IMR-90 (cell line): ENCODE measurements at regions not wholly inside any gene's neighbourhood (a gene's known extent, or its start where the extent isn't known, plus 50 kb on each side); places are given as distances from the start of the nearest gene placed in this dataset.

ENCODE experiments used
- ATAC-seq: fragments of 200-7000 bp; cut with Tn5 transposase; 2 replicates; pipeline ENCODE4 v1.9.1; 2020; ENCODE audit warnings: low read depth, mild to moderate bottlenecking, moderate library complexity
- BruUV-seq: library from RNA; stranded (reverse); fragments of 400-500 nt; replicated peaks from 2 replicates; lab custom pipeline; 2021; lab: Mats Ljungman, UMichigan
- CTCF ChIA-PET: fragments of 300-600 bp; formaldehyde crosslinking; extraction: SDS; loops from one replicate; lab custom pipeline; 2021; ENCODE audit warnings: antibody characterized with exemption; lab: Yijun Ruan, JAX
- POLR2A ChIA-PET: fragments of 300-600 bp; sonication (Branson Sonifier 250); formaldehyde crosslinking; loops from one replicate; lab custom pipeline; 2022; ENCODE audit warnings: antibody characterized with exemption; ENCODE audit not compliant: unreplicated experiment; lab: Charles Lee
- DNase-seq: peaks from one replicate; pipeline ENCODE4 v3.0.0; 2013
- H2AFZ ChIP-seq: replicated peaks from 2 replicates; pipeline ENCODE3; 2013; ENCODE audit warnings: low read length, mild to moderate bottlenecking; ENCODE audit not compliant: poor library complexity
- H2AK5ac ChIP-seq: 2 replicates; pipeline ENCODE4 v1.6.1; 2013; ENCODE audit warnings: low read depth, low read length, inconsistent platforms
- H2AK9ac ChIP-seq: replicated peaks from 2 replicates; pipeline ENCODE3; 2013; ENCODE audit warnings: mild to moderate bottlenecking, low read depth, low read length, moderate library complexity; ENCODE audit not compliant: poor library complexity
- H2BK120ac ChIP-seq: 2 replicates; pipeline ENCODE4 v1.6.1; 2013; ENCODE audit warnings: low read depth, low read length, inconsistent platforms
- H2BK15ac ChIP-seq: 3 replicates; pipeline ENCODE4 v1.6.1; 2013; ENCODE audit warnings: low read depth, low read length, inconsistent platforms
- H2BK20ac ChIP-seq: 2 replicates; pipeline ENCODE4 v1.6.1; 2013; ENCODE audit warnings: low read depth, mild to moderate bottlenecking, inconsistent platforms, low read length, moderate library complexity
- H2BK5ac ChIP-seq: 2 replicates; pipeline ENCODE4 v1.6.1; 2013; ENCODE audit warnings: mild to moderate bottlenecking, low read depth, low read length, inconsistent platforms; ENCODE audit not compliant: poor library complexity, severe bottlenecking
- H3K14ac ChIP-seq: replicated peaks from 2 replicates; pipeline ENCODE4 v1.6.1; 2013; ENCODE audit warnings: low read depth, low read length, inconsistent platforms
- H3K18ac ChIP-seq: 2 replicates; pipeline ENCODE4 v1.6.1; 2013; ENCODE audit warnings: low read depth, low read length, control low read depth
- H3K23ac ChIP-seq: 2 replicates; pipeline ENCODE4 v1.6.1; 2013; ENCODE audit warnings: low read depth, low read length, inconsistent platforms
- H3K27ac ChIP-seq: 2 replicates; pipeline ENCODE4 v1.5.1; 2013; ENCODE audit warnings: mild to moderate bottlenecking, control low read depth, low read length; ENCODE audit not compliant: insufficient read depth
- H3K27me3 ChIP-seq: 2 replicates; pipeline ENCODE4 v1.6.1; 2013; ENCODE audit warnings: low read length; ENCODE audit not compliant: control insufficient read depth, insufficient read depth
- H3K36me3 ChIP-seq: 2 replicates; pipeline ENCODE4 v1.6.1; 2013; ENCODE audit warnings: low read length, mixed read lengths; ENCODE audit not compliant: control insufficient read depth, insufficient read depth
- H3K4ac ChIP-seq: 2 replicates; pipeline ENCODE4 v1.6.1; 2013; ENCODE audit warnings: low read depth, low read length, inconsistent platforms
- H3K4me1 ChIP-seq: 2 replicates; pipeline ENCODE4 v1.6.1; 2013; ENCODE audit warnings: low read length, mixed read lengths; ENCODE audit not compliant: control insufficient read depth, insufficient read depth
- H3K4me2 ChIP-seq: 2 replicates; pipeline ENCODE4 v1.6.1; 2013; ENCODE audit warnings: low read depth, mild to moderate bottlenecking, control low read depth, low read length, moderate library complexity
- H3K4me3 ChIP-seq: 2 replicates; pipeline ENCODE4 v1.5.1; 2013; ENCODE audit warnings: low read depth, mild to moderate bottlenecking, control low read depth, low read length, moderate library complexity; ENCODE audit not compliant: insufficient read depth
- H3K56ac ChIP-seq: 2 replicates; pipeline ENCODE4 v1.6.1; 2013; ENCODE audit warnings: low read length, inconsistent platforms; ENCODE audit not compliant: insufficient read depth; ENCODE audit errors: extremely low read depth
- H3K79me1 ChIP-seq, 2 experiments: 2 replicates each; pipeline ENCODE4 v1.6.1; 2013; ENCODE audit warnings: low read length in 2 of 2, inconsistent platforms in 1 of 2, low read depth in 1 of 2
- H3K9ac ChIP-seq: 2 replicates; pipeline ENCODE4 v1.6.1; 2013; ENCODE audit warnings: low read depth, low read length, control low read depth
- H3K9me1 ChIP-seq: 2 replicates; pipeline ENCODE4 v1.6.1; 2013; ENCODE audit warnings: low read length, inconsistent platforms; ENCODE audit not compliant: insufficient read depth
- H3K9me3 ChIP-seq: 2 replicates; pipeline ENCODE4 v1.6.1; 2013; ENCODE audit warnings: low read length; ENCODE audit not compliant: control insufficient read depth, insufficient read depth
- H4K20me1 ChIP-seq: 2 replicates; pipeline ENCODE4 v1.6.1; 2013; ENCODE audit warnings: low read length, inconsistent platforms; ENCODE audit not compliant: insufficient read depth
- H4K5ac ChIP-seq: 2 replicates; pipeline ENCODE4 v1.6.1; 2013; ENCODE audit warnings: mild to moderate bottlenecking, low read depth, low read length, control low read depth
- H4K8ac ChIP-seq, 2 experiments: 2 replicates each; pipeline ENCODE4 v1.6.1; 2013; ENCODE audit warnings: low read depth in 2 of 2, low read length in 2 of 2, control low read depth in 1 of 2, inconsistent platforms in 1 of 2
- H4K91ac ChIP-seq: 2 replicates; pipeline ENCODE4 v1.6.1; 2013; ENCODE audit warnings: low read depth, low read length, inconsistent platforms; ENCODE audit not compliant: insufficient read depth
- BHLHE40 ChIP-seq: fragments of 150-350 bp; IDR thresholded peaks from 2 replicates; pipeline ENCODE4 v1.6.1; 2016; ENCODE audit warnings: mild to moderate bottlenecking, low read depth, low read length
- CEBPB ChIP-seq: IDR thresholded peaks from 2 replicates; pipeline ENCODE4 v1.6.1; 2012; ENCODE audit warnings: low read depth, low read length, improper control_type of control experiment
- CHD1 ChIP-seq: IDR thresholded peaks from 2 replicates; pipeline ENCODE4 v1.6.1; 2012; ENCODE audit warnings: low read depth, low read length, improper control_type of control experiment
- ELK1 ChIP-seq: fragments of 150-350 bp; IDR thresholded peaks from 2 replicates; pipeline ENCODE4 v1.6.1; 2016; ENCODE audit warnings: low read depth, mild to moderate bottlenecking, low read length, moderate library complexity, borderline replicate concordance
- FOS ChIP-seq: fragments of 150-350 bp; IDR thresholded peaks from 2 replicates; pipeline ENCODE4 v1.6.1; 2016; ENCODE audit warnings: low read depth, low read length
- MAFK ChIP-seq: IDR thresholded peaks from 2 replicates; pipeline ENCODE4 v1.6.1; 2012; ENCODE audit warnings: low read depth, low read length, improper control_type of control experiment
- MAZ ChIP-seq: IDR thresholded peaks from 2 replicates; pipeline ENCODE4 v1.6.1; 2012; ENCODE audit warnings: low read depth, mild to moderate bottlenecking, low read length, improper control_type of control experiment, moderate library complexity, borderline replicate concordance
- MXI1 ChIP-seq: IDR thresholded peaks from 2 replicates; pipeline ENCODE4 v1.6.1; 2012; ENCODE audit warnings: low read depth, mild to moderate bottlenecking, low read length, moderate library complexity, borderline replicate concordance
- POLR2A ChIP-seq: IDR thresholded peaks from 2 replicates; pipeline ENCODE4 v1.6.1; 2012; ENCODE audit warnings: mild to moderate bottlenecking, low read depth, low read length
- RAD21 ChIP-seq: IDR thresholded peaks from 2 replicates; pipeline ENCODE4 v1.6.1; 2012; ENCODE audit warnings: low read length, improper control_type of control experiment
- RCOR1 ChIP-seq: IDR thresholded peaks from 2 replicates; pipeline ENCODE4 v1.6.1; 2012; ENCODE audit warnings: mild to moderate bottlenecking, low read length, improper control_type of control experiment; ENCODE audit not compliant: insufficient replicate concordance
- RFX5 ChIP-seq: IDR thresholded peaks from 2 replicates; pipeline ENCODE4 v1.8.0; 2012; ENCODE audit warnings: low read depth, mild to moderate bottlenecking, low read length, moderate library complexity
- SMC3 ChIP-seq: fragments of 150-350 bp; IDR thresholded peaks from 2 replicates; pipeline ENCODE4 v1.6.1; 2016; ENCODE audit warnings: low read depth, mild to moderate bottlenecking, antibody characterized with exemption, low read length, moderate library complexity
- WGBS, 2 experiments: methylation state at CpG; one replicate each; pipeline versions ENCODE4 v1.1.5 to v1.1.7; 2013; ENCODE audit warnings: missing lambda C conversion rate in 2 of 2; ENCODE audit not compliant: insufficient read length in 1 of 2; ENCODE audit errors: extremely low coverage in 2 of 2; 5-methylcytosine and 5-hydroxymethylcytosine counted together
- dilution Hi-C: fragments of 300-500 bp; cut with HindIII; formaldehyde crosslinking; loops from one replicate; pipeline ENCODE4 v1.14.3; 2018; ENCODE audit warnings: low sequenced_read_pairs; ENCODE audit not compliant: unreplicated experiment
- in situ Hi-C: fragments of 300-500 bp; cut with MboI; formaldehyde crosslinking; loops from 3 replicates; pipeline ENCODE4 v1.14.3; 2019; ENCODE audit warnings: low sequenced_read_pairs, inconsistent platforms, mixed read lengths
- intact Hi-C: fragments of 100-400 bp; cut with micrococcal nuclease; formaldehyde crosslinking; loops from 2 replicates; pipeline ENCODE4 v1.10.0; 2022
- TF ChIP-seq, protein P1 (sequence below): conservative IDR thresholded peaks from 2 replicates; pipeline ENCODE4 v1.5.1; 2012; ENCODE audit warnings: mild to moderate bottlenecking, low read depth, low read length, improper control_type of control experiment
- TF ChIP-seq, protein P2 (sequence below): fragments of 150-350 bp; IDR thresholded peaks from 2 replicates; pipeline ENCODE4 v1.6.1; 2017; ENCODE audit warnings: mild to moderate bottlenecking, antibody characterized with exemption, low read length, low read depth

GRCh38 chr20:54922096-54922495 lies 446.7 kb downstream of the DOK5 start:
- Histone ChIP-seq H3K79me1 (no peaks in the 10 kb centered on the region), H3K9ac (no peak overlapping the region), H2AK5ac (no peak overlapping the region), H3K27me3 (no peaks in the 10 kb centered on the region), H3K9me3 (peaks cover 19% of the 10 kb centered on the region), H3K36me3 (no peaks in the 10 kb centered on the region), H2BK20ac (no peak overlapping the region), H2BK5ac (no peak overlapping the region), H3K14ac (no peak overlapping the region), H2AFZ (no peak overlapping the region), H3K23ac (no peak overlapping the region), H2BK15ac (no peak overlapping the region), H4K91ac (no peak overlapping the region), H3K4me1 (no peaks in the 10 kb centered on the region), H3K18ac (no peak overlapping the region), H4K20me1 (no peaks in the 10 kb centered on the region), H3K9me1 (no peaks in the 10 kb centered on the region), H4K5ac (no peak overlapping the region), H2AK9ac (no peak overlapping the region), H3K4me2 (no peak overlapping the region), H2BK120ac (no peak overlapping the region), H3K27ac (no peak overlapping the region), H3K4ac (no peak overlapping the region), H4K8ac (no peak overlapping the region), H3K4me3 (no peak overlapping the region), H3K56ac (no peak overlapping the region)
- no CpG with 5 or more reads among the region's 1 CpG for WGBS, 2 experiments
- intact Hi-C loops (no loop called here), in situ Hi-C loops (no loop called here), dilution Hi-C loops (no loop called here)
- DNase-seq (no peak), ATAC-seq (no peak)
- ChIA-PET POLR2A (no interaction called here), CTCF (no interaction called here)
- BruUV-seq, result no TSS peak
- no peak for TF ChIP-seq SMC3
- TF ChIP-seq RAD21, result no peak
- no peak for TF ChIP-seq MXI1
- TF ChIP-seq FOS, result no peak
- no peak for TF ChIP-seq CEBPB
- TF ChIP-seq RCOR1, result no peak
- no peak for TF ChIP-seq CHD1
- no peak for TF ChIP-seq BHLHE40
- TF ChIP-seq, protein P1, sequence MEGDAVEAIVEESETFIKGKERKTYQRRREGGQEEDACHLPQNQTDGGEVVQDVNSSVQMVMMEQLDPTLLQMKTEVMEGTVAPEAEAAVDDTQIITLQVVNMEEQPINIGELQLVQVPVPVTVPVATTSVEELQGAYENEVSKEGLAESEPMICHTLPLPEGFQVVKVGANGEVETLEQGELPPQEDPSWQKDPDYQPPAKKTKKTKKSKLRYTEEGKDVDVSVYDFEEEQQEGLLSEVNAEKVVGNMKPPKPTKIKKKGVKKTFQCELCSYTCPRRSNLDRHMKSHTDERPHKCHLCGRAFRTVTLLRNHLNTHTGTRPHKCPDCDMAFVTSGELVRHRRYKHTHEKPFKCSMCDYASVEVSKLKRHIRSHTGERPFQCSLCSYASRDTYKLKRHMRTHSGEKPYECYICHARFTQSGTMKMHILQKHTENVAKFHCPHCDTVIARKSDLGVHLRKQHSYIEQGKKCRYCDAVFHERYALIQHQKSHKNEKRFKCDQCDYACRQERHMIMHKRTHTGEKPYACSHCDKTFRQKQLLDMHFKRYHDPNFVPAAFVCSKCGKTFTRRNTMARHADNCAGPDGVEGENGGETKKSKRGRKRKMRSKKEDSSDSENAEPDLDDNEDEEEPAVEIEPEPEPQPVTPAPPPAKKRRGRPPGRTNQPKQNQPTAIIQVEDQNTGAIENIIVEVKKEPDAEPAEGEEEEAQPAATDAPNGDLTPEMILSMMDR, result no peak
- TF ChIP-seq ELK1, result no peak
- TF ChIP-seq MAZ, result no peak
- no peak for TF ChIP-seq MAFK
- no peak for TF ChIP-seq RFX5
- no peak for TF ChIP-seq POLR2A
- TF ChIP-seq, protein P2, sequence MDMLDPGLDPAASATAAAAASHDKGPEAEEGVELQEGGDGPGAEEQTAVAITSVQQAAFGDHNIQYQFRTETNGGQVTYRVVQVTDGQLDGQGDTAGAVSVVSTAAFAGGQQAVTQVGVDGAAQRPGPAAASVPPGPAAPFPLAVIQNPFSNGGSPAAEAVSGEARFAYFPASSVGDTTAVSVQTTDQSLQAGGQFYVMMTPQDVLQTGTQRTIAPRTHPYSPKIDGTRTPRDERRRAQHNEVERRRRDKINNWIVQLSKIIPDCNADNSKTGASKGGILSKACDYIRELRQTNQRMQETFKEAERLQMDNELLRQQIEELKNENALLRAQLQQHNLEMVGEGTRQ, result no peak
